GM23338 (cell line): ENCODE measurements at regions not wholly inside any gene's neighbourhood (a gene's known extent, or its start where the extent isn't known, plus 50 kb on each side); places are given as distances from the start of the nearest gene placed in this dataset.

Source experiments
- ATAC-seq: fragments of 200-7000 bp; cut with Tn5 transposase; 3 replicates; pipeline ENCODE4 v1.9.1; 2020
- DNase-seq: peaks from one replicate; pipeline ENCODE4 v3.0.0-alpha.2; 2015; ENCODE audit warnings: low spot score
- H2AFZ ChIP-seq: fragments of 200-600 bp; sonication (generic); 2 replicates; pipeline ENCODE4 v1.8.0; 2016; ENCODE audit warnings: antibody characterized with exemption, mild to moderate bottlenecking, moderate library complexity
- H3F3A ChIP-seq: fragments of 200-600 bp; sonication (generic); replicated peaks from 2 replicates; pipeline ENCODE4 v1.8.0; 2017; ENCODE audit warnings: antibody characterized with exemption, mixed run types, low read depth
- H3K27ac ChIP-seq: fragments of 200-600 bp; sonication (generic); 2 replicates; pipeline ENCODE4 v1.6.1; 2016; ENCODE audit warnings: low read depth
- H3K27me3 ChIP-seq: fragments of 200-600 bp; sonication (generic); 2 replicates; pipeline ENCODE4 v1.8.0; 2016; ENCODE audit warnings: mild to moderate bottlenecking, mixed run types, moderate library complexity; ENCODE audit not compliant: insufficient read depth
- H3K36me3 ChIP-seq: fragments of 200-600 bp; sonication (generic); 2 replicates; pipeline ENCODE4 v1.8.0; 2016; ENCODE audit warnings: mild to moderate bottlenecking; ENCODE audit not compliant: insufficient read depth
- H3K4me1 ChIP-seq: fragments of 200-600 bp; sonication (generic); 2 replicates; pipeline ENCODE4 v1.8.0; 2016; ENCODE audit warnings: mild to moderate bottlenecking, moderate library complexity; ENCODE audit not compliant: insufficient read depth
- H3K4me2 ChIP-seq: fragments of 200-600 bp; sonication (generic); 2 replicates; pipeline ENCODE4 v1.7.1; 2017; ENCODE audit warnings: mixed run types
- H3K4me3 ChIP-seq: fragments of 200-600 bp; sonication (generic); 2 replicates; pipeline ENCODE4 v1.6.1; 2016; ENCODE audit warnings: mixed run types
- H3K79me2 ChIP-seq: fragments of 200-600 bp; sonication (generic); replicated peaks from 2 replicates; pipeline ENCODE4 v1.8.0; 2017; ENCODE audit warnings: mild to moderate bottlenecking; ENCODE audit not compliant: insufficient read depth
- H3K9me2 ChIP-seq: fragments of 200-600 bp; sonication (generic); 2 replicates; pipeline ENCODE4 v1.8.0; 2017; ENCODE audit not compliant: insufficient read depth
- H4K20me1 ChIP-seq: fragments of 200-600 bp; sonication (generic); replicated peaks from 2 replicates; pipeline ENCODE4 v1.8.0; 2017; ENCODE audit warnings: mild to moderate bottlenecking; ENCODE audit not compliant: insufficient read depth
- H3K27ac Mint-ChIP-seq: 2 replicates; pipeline ENCODE4 v1.8.0; 2020; ENCODE audit warnings: inconsistent platforms, mild to moderate bottlenecking, moderate library complexity, mixed read lengths
- H3K27me3 Mint-ChIP-seq: 3 replicates; pipeline ENCODE4 v1.8.0; 2022; ENCODE audit warnings: low read depth, mild to moderate bottlenecking, moderate library complexity, mixed read lengths, inconsistent platforms; ENCODE audit not compliant: insufficient read depth, poor library complexity
- H3K36me3 Mint-ChIP-seq: 3 replicates; pipeline ENCODE4 v1.8.0; 2021; ENCODE audit warnings: low read depth, mild to moderate bottlenecking, inconsistent platforms, moderate library complexity, mixed read lengths
- H3K4me1 Mint-ChIP-seq: 3 replicates; pipeline ENCODE4 v1.8.0; 2020; ENCODE audit warnings: mild to moderate bottlenecking, inconsistent platforms, mixed read lengths
- H3K4me3 Mint-ChIP-seq: 3 replicates; pipeline ENCODE4 v1.8.0; 2021; ENCODE audit warnings: moderate library complexity, mild to moderate bottlenecking, inconsistent platforms, mixed read lengths
- H3K9me3 Mint-ChIP-seq: 3 replicates; pipeline ENCODE4 v1.8.0; 2020; ENCODE audit warnings: moderate library complexity, mild to moderate bottlenecking, inconsistent platforms, mixed read lengths
- ETS1 ChIP-seq: IDR thresholded peaks from 2 replicates; pipeline ENCODE4 v1.6.1; 2016; ENCODE audit warnings: antibody characterized with exemption
- EZH2phosphoT487 ChIP-seq: fragments of 200-600 bp; sonication (generic); IDR thresholded peaks from one replicate; pipeline ENCODE4 v1.8.1; 2018; ENCODE audit warnings: antibody characterized with exemption; ENCODE audit not compliant: unreplicated experiment
- JUNB ChIP-seq: IDR thresholded peaks from one replicate; pipeline ENCODE4 v1.6.1; 2016; ENCODE audit warnings: antibody characterized with exemption; ENCODE audit not compliant: unreplicated experiment
- NANOG ChIP-seq: IDR thresholded peaks from 2 replicates; pipeline ENCODE4 v1.6.1; 2016; ENCODE audit warnings: antibody characterized with exemption, borderline replicate concordance
- POLR2AphosphoS5 ChIP-seq: IDR thresholded peaks from 2 replicates; pipeline ENCODE4 v1.6.1; 2016; ENCODE audit warnings: antibody characterized with exemption, low read depth
- REST ChIP-seq: IDR thresholded peaks from one replicate; pipeline ENCODE4 v1.6.1; 2018; ENCODE audit warnings: antibody characterized with exemption; ENCODE audit not compliant: unreplicated experiment
- STAT1 ChIP-seq: IDR thresholded peaks from one replicate; pipeline ENCODE4 v1.6.1; 2016; ENCODE audit warnings: antibody characterized with exemption; ENCODE audit not compliant: unreplicated experiment
- ZNF114 ChIP-seq: fragments of 250-450 bp; sonication (Bioruptor Pico); IDR thresholded peaks from 2 replicates; pipeline ENCODE4 v1.5.0; 2020; ENCODE audit warnings: mild to moderate bottlenecking, moderate library complexity
- ZNF462 ChIP-seq: fragments of 250-450 bp; sonication (Bioruptor Pico); IDR thresholded peaks from 2 replicates; pipeline ENCODE4 v1.5.0; 2020; ENCODE audit warnings: mild to moderate bottlenecking, moderate library complexity

DNA sequence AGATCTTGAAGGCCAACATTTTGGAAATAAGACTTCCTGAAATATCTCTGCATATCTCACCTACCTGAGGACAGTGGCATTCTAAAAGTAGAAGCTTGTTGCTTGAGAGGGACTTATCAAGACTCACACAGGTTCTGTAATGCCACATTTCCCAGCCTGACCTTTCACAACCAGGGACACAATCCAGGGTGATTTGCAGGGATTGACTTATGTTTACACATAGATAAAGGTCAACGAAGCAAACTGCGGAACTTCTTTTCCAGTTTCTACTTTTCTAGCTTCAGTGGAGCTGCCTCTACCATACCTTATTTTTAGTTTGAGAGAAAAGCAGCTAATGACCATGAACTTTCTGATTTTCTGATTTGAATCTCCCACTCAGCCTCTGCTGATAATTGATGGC, 148.7 kb downstream of the SLC16A9 start (continued):
- TF ChIP-seq ZNF462 (CRISPR knock-in tag): no peak

DNA sequence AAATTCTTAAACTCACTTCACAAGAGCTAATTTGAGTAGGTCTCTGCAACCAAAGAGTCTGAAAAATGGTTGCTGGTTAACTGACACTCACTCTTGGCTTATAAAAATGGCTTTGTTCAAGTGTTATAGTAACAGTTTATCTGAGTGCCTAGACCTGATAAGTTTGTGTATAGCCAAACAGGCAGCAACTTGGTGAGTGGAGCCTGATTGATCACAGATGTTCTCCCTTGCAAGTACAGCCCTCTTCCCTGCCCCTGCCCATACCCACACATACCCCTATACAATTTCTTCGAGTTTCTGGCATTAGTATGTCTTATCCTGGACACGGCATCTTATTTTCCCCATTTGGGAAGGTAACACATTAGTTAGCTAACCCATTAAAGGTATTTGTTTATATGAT, 149.5 kb downstream of the SLC16A9 start:
- H3K4me3 ChIP-seq: no peak overlapping the region
- H3K79me2 ChIP-seq: no peaks in the 10 kb centered on the region
- Mint-ChIP-seq H3K4me3 (no peak overlapping the region), H3K9me3 (no peaks in the 10 kb centered on the region), H3K27me3 (peaks cover 2% of the 10 kb centered on the region), H3K4me1 (peaks cover 17% of the 10 kb centered on the region), H3K36me3 (no peaks in the 10 kb centered on the region), H3K27ac (no peak overlapping the region)
- peaks cover 21% of the 10 kb centered on the region for H3K4me1 ChIP-seq
- no peaks in the 10 kb centered on the region for H3F3A ChIP-seq
- no peaks in the 10 kb centered on the region for H3K27me3 ChIP-seq
- H3K36me3 ChIP-seq: no peaks in the 10 kb centered on the region
- no peak overlapping the region for H3K4me2 ChIP-seq
- no peak for DNase-seq
- no peak overlapping the region for H3K27ac ChIP-seq
- H2AFZ ChIP-seq: no peak overlapping the region
- no peaks in the 10 kb centered on the region for H4K20me1 ChIP-seq
- H3K9me2 ChIP-seq: peaks cover 14% of the 10 kb centered on the region; the same call in 1 of the 2 replicates
- ATAC-seq: no peak
- TF ChIP-seq POLR2AphosphoS5 (no peak), REST (no peak), EZH2phosphoT487 (no peak), JUNB (no peak), ETS1 (no peak), NANOG (no peak), STAT1 (no peak), ZNF114 (no peak)
